Keratinocyte (primary cell): ENCODE measurements at regions not wholly inside any gene's neighbourhood (a gene's known extent, or its start where the extent isn't known, plus 50 kb on each side); places are given as distances from the start of the nearest gene placed in this dataset.

Source experiments
- DNase-seq: peaks from one replicate; pipeline ENCODE4 v3.0.0-alpha.2; 2011; ENCODE audit warnings: low read depth, missing footprints, low spot score
- FAIRE-seq: peaks from 2 replicates; lab custom pipeline; 2011; peaks lifted over from hg19 to GRCh38; lab: Jason Lieb, UNC
- H2AFZ ChIP-seq: 2 replicates; pipeline ENCODE4 v1.6.0; 2012; ENCODE audit warnings: low read length, control low read depth, inconsistent platforms; ENCODE audit not compliant: control insufficient read depth
- H3K27ac ChIP-seq: 2 replicates; pipeline ENCODE4 v1.5.1; 2011; ENCODE audit warnings: low read length; ENCODE audit not compliant: control insufficient read depth, insufficient read depth
- H3K27me3 ChIP-seq: 3 replicates; pipeline ENCODE4 v1.6.0; 2011; ENCODE audit warnings: low read length; ENCODE audit not compliant: control insufficient read depth, insufficient read depth; ENCODE audit errors: extremely low read depth
- H3K36me3 ChIP-seq, 2 experiments: 2 replicates in 1 of 2; 3 replicates in 1 of 2; pipeline ENCODE4 v1.5.1; 2011; ENCODE audit warnings: low read length in 2 of 2, mild to moderate bottlenecking in 1 of 2; ENCODE audit not compliant: control insufficient read depth in 2 of 2, insufficient read depth in 2 of 2; ENCODE audit errors: extremely low read depth in 1 of 2
- H3K4me1 ChIP-seq: 3 replicates; pipeline ENCODE4 v1.5.1; 2011; ENCODE audit warnings: low read length; ENCODE audit not compliant: control insufficient read depth, insufficient read depth; ENCODE audit errors: extremely low read depth
- H3K4me2 ChIP-seq: 3 replicates; pipeline ENCODE4 v1.6.0; 2011; ENCODE audit warnings: low read depth, low read length; ENCODE audit not compliant: control insufficient read depth, insufficient read depth; ENCODE audit errors: extremely low read depth
- H3K4me3 ChIP-seq, 3 experiments: fragments of 200-600 bp in 1 of 3; sonication (generic) in 1 of 3; 2 replicates in 2 of 3; 3 replicates in 1 of 3; pipeline ENCODE4 v1.5.1; 2011 to 2016; ENCODE audit warnings: low read length in 3 of 3, mild to moderate bottlenecking in 3 of 3, control low read depth in 2 of 3, inconsistent platforms in 1 of 3, low read depth in 1 of 3, mixed read lengths in 1 of 3, mixed run types in 1 of 3, moderate library complexity in 1 of 3; ENCODE audit not compliant: control insufficient read depth in 2 of 3, insufficient read depth in 2 of 3; ENCODE audit errors: extremely low read depth in 1 of 3
- H3K79me2 ChIP-seq: 2 replicates; pipeline ENCODE4 v1.6.0; 2012; ENCODE audit warnings: low read length; ENCODE audit not compliant: control insufficient read depth, insufficient read depth
- H3K9ac ChIP-seq: 3 replicates; pipeline ENCODE4 v1.6.0; 2011; ENCODE audit warnings: low read length; ENCODE audit not compliant: control insufficient read depth, insufficient read depth; ENCODE audit errors: extremely low read depth
- H3K9me1 ChIP-seq: 3 replicates; pipeline ENCODE4 v1.6.0; 2011; ENCODE audit warnings: low read length; ENCODE audit not compliant: control insufficient read depth, insufficient read depth; ENCODE audit errors: extremely low read depth
- H3K9me3 ChIP-seq: 2 replicates; pipeline ENCODE4 v1.5.1; 2012; ENCODE audit warnings: low read depth, low read length; ENCODE audit not compliant: control insufficient read depth
- H4K20me1 ChIP-seq: 3 replicates; pipeline ENCODE4 v1.6.0; 2011; ENCODE audit warnings: low read length; ENCODE audit not compliant: control insufficient read depth, insufficient read depth; ENCODE audit errors: extremely low read depth
- CTCF ChIP-seq, 3 experiments: IDR thresholded peaks in 1 of 3; conservative IDR thresholded peaks in 1 of 3; optimal IDR thresholded peaks in 1 of 3; 2 replicates in 2 of 3; 3 replicates in 1 of 3; pipeline versions ENCODE3 to v1.5.1; 2011; ENCODE audit warnings: low read length in 3 of 3, mild to moderate bottlenecking in 3 of 3, moderate library complexity in 2 of 3, control low read depth in 1 of 3, inconsistent platforms in 1 of 3; ENCODE audit not compliant: insufficient read depth in 2 of 3; ENCODE audit errors: extremely low read depth in 1 of 3
- EZH2 ChIP-seq: IDR thresholded peaks from one replicate; pipeline ENCODE4 v1.6.1; 2012; ENCODE audit warnings: inconsistent platforms, mild to moderate bottlenecking, low read length, moderate library complexity
- dilution Hi-C: fragments of 300-500 bp; cut with MboI; formaldehyde crosslinking; loops from one replicate; pipeline ENCODE4 v1.7.0; 2020; ENCODE audit warnings: low sequenced_read_pairs; ENCODE audit not compliant: extremely low pct_ligation_motif_present

- Histone ChIP-seq H3K9me3 (no peaks in the 10 kb centered on the region), H3K4me2 (no peak overlapping the region), H3K27me3 (no peaks in the 10 kb centered on the region), H3K9me1 (no peaks in the 10 kb centered on the region), H3K79me2 (no peaks in the 10 kb centered on the region), H2AFZ (no peak overlapping the region), H3K9ac (no peak overlapping the region), H3K4me1 (peaks cover 12% of the 10 kb centered on the region), H3K4me3 (no peak overlapping the region), H3K36me3 (no peaks in the 10 kb centered on the region), H3K27ac (no peak overlapping the region), H4K20me1 (no peaks in the 10 kb centered on the region)
- no peak for FAIRE-seq
- dilution Hi-C loops: no loop called here
- TF ChIP-seq CTCF (optimal IDR thresholded peaks at IDR 0.05 in 1 of 3, IDR thresholded peaks at IDR 0.05 in 1 of 3, conservative IDR thresholded peaks at IDR 0.05 in 1 of 3; ENCODE audit: extremely low read depth in 1 of 3, insufficient read depth in 2 of 3, low read length in 3 of 3) (no peak), EZH2 (no peak)
- DNase-seq: no peak
Observed at GRCh38 chr6:8336406-8337057, 98.8 kb downstream of the SLC35B3 start.

- Histone ChIP-seq H3K36me3 (no peaks in the 10 kb centered on the region), H3K27ac (no peak overlapping the region), H2AFZ (no peak overlapping the region), H3K4me1 (peaks cover 12% of the 10 kb centered on the region), H3K9me3 (no peaks in the 10 kb centered on the region), H3K79me2 (no peaks in the 10 kb centered on the region), H3K4me2 (no peak overlapping the region), H4K20me1 (no peaks in the 10 kb centered on the region), H3K4me3 (no peak overlapping the region), H3K9ac (no peak overlapping the region), H3K9me1 (no peaks in the 10 kb centered on the region), H3K27me3 (no peaks in the 10 kb centered on the region)
- FAIRE-seq: no peak
- dilution Hi-C loops: no loop called here
- no peak for DNase-seq
- TF ChIP-seq CTCF (optimal IDR thresholded peaks at IDR 0.05 in 1 of 3, IDR thresholded peaks at IDR 0.05 in 1 of 3, conservative IDR thresholded peaks at IDR 0.05 in 1 of 3; ENCODE audit: extremely low read depth in 1 of 3, insufficient read depth in 2 of 3, low read length in 3 of 3): no peak
- TF ChIP-seq EZH2: no peak
Observed at GRCh38 chr6:8335896-8336295, 99.4 kb downstream of the SLC35B3 start.
